CD14-positive monocyte (primary cell): ENCODE measurements at regions not wholly inside any gene's neighbourhood (a gene's known extent, or its start where the extent isn't known, plus 50 kb on each side); places are given as distances from the start of the nearest gene placed in this dataset.

Experiments
- DNase-seq, 3 donors: peaks; one replicate each; pipeline ENCODE4 v3.0.0-alpha.2; 2011 to 2022
- H2AFZ ChIP-seq: 2 replicates; pipeline ENCODE4 v1.6.0; 2012; ENCODE audit warnings: mild to moderate bottlenecking, low read depth, low read length, inconsistent platforms; ENCODE audit not compliant: insufficient read depth, poor library complexity, severe bottlenecking
- H3K27ac ChIP-seq, 2 donors: 1 replicate in 1 of 2; 2 replicates in 1 of 2; pipeline ENCODE4 v1.5.1; 2012 to 2013; ENCODE audit warnings: low read length in 2 of 2, control low read depth in 1 of 2, inconsistent platforms in 1 of 2, low read depth in 1 of 2, mild to moderate bottlenecking in 1 of 2
- H3K27me3 ChIP-seq, 2 donors: one replicate each; pipeline versions ENCODE4 v1.6.0 to v1.6.1; 2011 to 2013; ENCODE audit warnings: low read length in 2 of 2; ENCODE audit not compliant: control insufficient read depth in 2 of 2, insufficient read depth in 2 of 2
- H3K36me3 ChIP-seq, 2 donors: replicated peaks in 1 of 2; 1 replicate in 1 of 2; 2 replicates in 1 of 2; pipeline versions ENCODE4 v1.5.1 to v1.6.1; 2012 to 2013; ENCODE audit warnings: low read length in 2 of 2, control low read depth in 1 of 2, inconsistent platforms in 1 of 2, mild to moderate bottlenecking in 1 of 2; ENCODE audit not compliant: insufficient read depth in 2 of 2, control insufficient read depth in 1 of 2
- H3K4me1 ChIP-seq, 2 donors: 1 replicate in 1 of 2; 2 replicates in 1 of 2; pipeline versions ENCODE4 v1.5.1 to v1.6.1; 2012 to 2013; ENCODE audit warnings: low read length in 2 of 2, control low read depth in 1 of 2, inconsistent platforms in 1 of 2, mild to moderate bottlenecking in 1 of 2, moderate library complexity in 1 of 2; ENCODE audit not compliant: insufficient read depth in 2 of 2, control insufficient read depth in 1 of 2
- H3K4me2 ChIP-seq: replicated peaks from 2 replicates; pipeline ENCODE3; 2012; ENCODE audit warnings: low read length, moderate library complexity, mild to moderate bottlenecking; ENCODE audit not compliant: poor library complexity, severe bottlenecking; ENCODE audit errors: extremely low read depth
- H3K4me3 ChIP-seq, 3 experiments: fragments of 200-600 bp in 1 of 3; sonication (generic) in 1 of 3; replicated peaks in 1 of 3; 1 replicate in 2 of 3; 2 replicates in 1 of 3; pipeline ENCODE4 v1.5.1; 2011 to 2013; ENCODE audit warnings: low read length in 3 of 3, mild to moderate bottlenecking in 3 of 3, control low read depth in 2 of 3, low read depth in 2 of 3, inconsistent platforms in 1 of 3, moderate library complexity in 1 of 3
- H3K79me2 ChIP-seq: 2 replicates; pipeline ENCODE4 v1.6.0; 2012; ENCODE audit warnings: mild to moderate bottlenecking, control low read depth, inconsistent platforms, low read length, moderate library complexity; ENCODE audit not compliant: insufficient read depth
- H3K9ac ChIP-seq: 2 replicates; pipeline ENCODE4 v1.6.0; 2017; ENCODE audit warnings: low read length, mild to moderate bottlenecking; ENCODE audit not compliant: insufficient read depth, poor library complexity, severe bottlenecking
- H3K9me3 ChIP-seq, 2 donors: replicated peaks in 1 of 2; 1 replicate in 1 of 2; 2 replicates in 1 of 2; pipeline versions ENCODE4 v1.5.1 to v1.6.1; 2012 to 2013; ENCODE audit warnings: low read length in 2 of 2, control low read depth in 1 of 2; ENCODE audit not compliant: control insufficient read depth in 1 of 2, insufficient read depth in 1 of 2
- H4K20me1 ChIP-seq: 2 replicates; pipeline ENCODE4 v1.6.0; 2012; ENCODE audit warnings: mild to moderate bottlenecking, low read length, control low read depth, moderate library complexity; ENCODE audit not compliant: insufficient read depth
- H3K27ac Mint-ChIP-seq, 7 donors: one replicate each; pipeline ENCODE4 v1.8.0; 2020; ENCODE audit warnings: mild to moderate bottlenecking in 7 of 7, mixed read lengths in 7 of 7, moderate library complexity in 6 of 7, inconsistent platforms in 2 of 7
- H3K27me3 Mint-ChIP-seq, 3 donors: one replicate each; pipeline ENCODE4 v1.8.0; 2021 to 2022; ENCODE audit warnings: low read depth in 3 of 3, mild to moderate bottlenecking in 3 of 3, mixed read lengths in 3 of 3, moderate library complexity in 3 of 3, inconsistent platforms in 1 of 3
- H3K36me3 Mint-ChIP-seq, 2 donors: one replicate each; pipeline ENCODE4 v1.8.0; 2020; ENCODE audit warnings: mixed read lengths in 2 of 2, inconsistent platforms in 1 of 2, mild to moderate bottlenecking in 1 of 2
- H3K4me1 Mint-ChIP-seq: one replicate; pipeline ENCODE4 v1.8.0; 2020; ENCODE audit warnings: mild to moderate bottlenecking, mixed read lengths
- H3K4me3 Mint-ChIP-seq, 2 donors: one replicate each; pipeline ENCODE4 v1.8.0; 2020; ENCODE audit warnings: mild to moderate bottlenecking in 2 of 2, mixed read lengths in 2 of 2, moderate library complexity in 1 of 2
- H3K9me3 Mint-ChIP-seq, 7 donors: one replicate each; pipeline ENCODE4 v1.8.0; 2020 to 2022; ENCODE audit warnings: mixed read lengths in 7 of 7, mild to moderate bottlenecking in 6 of 7, moderate library complexity in 6 of 7, inconsistent platforms in 2 of 7
- WGBS: methylation state at CpG from one replicate; pipeline ENCODE4 v1.1.5; 2013; ENCODE audit warnings: missing lambda C conversion rate; ENCODE audit not compliant: insufficient coverage; 5-methylcytosine and 5-hydroxymethylcytosine counted together
- intact Hi-C, 2 donors: fragments of 100-400 bp; cut with micrococcal nuclease; formaldehyde crosslinking; loops; one replicate each; pipeline versions ENCODE4 v1.15.0 to v1.15.1; 2023
- TF ChIP-seq, protein P1 (sequence below): fragments of 200-600 bp; IDR thresholded peaks from one replicate; pipeline ENCODE4 v1.8.0; 2022; ENCODE audit warnings: antibody characterized with exemption, mild to moderate bottlenecking

DNA sequence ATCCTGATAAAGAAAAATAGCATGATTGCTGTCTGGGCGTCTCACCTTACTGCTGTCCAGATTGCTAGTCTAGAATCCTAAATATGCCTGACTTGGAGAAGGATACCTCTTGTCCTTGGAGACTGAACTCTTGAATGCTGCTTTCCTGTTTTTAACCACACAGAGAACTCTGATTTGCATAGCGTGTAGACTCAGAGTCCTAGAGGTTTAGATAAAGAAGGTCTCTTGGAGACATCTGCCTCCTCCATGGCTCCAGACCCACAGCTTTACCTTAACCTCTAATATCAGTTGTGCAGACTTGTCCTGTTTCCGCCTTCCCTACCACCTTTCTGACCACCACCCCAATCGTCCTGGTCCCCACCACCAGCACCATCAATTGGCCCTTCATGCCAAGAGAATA, 292.6 kb upstream of the CYRIA start:
- no peak overlapping the region for H3K27ac ChIP-seq
- no peaks in the 10 kb centered on the region for H4K20me1 ChIP-seq
- Mint-ChIP-seq H3K36me3 (no peaks in the 10 kb centered on the region), H3K4me1 (no peaks in the 10 kb centered on the region), H3K27me3 (peaks cover 0 to 3% (median 0%) of the 10 kb centered on the region in 3 donors), H3K4me3 (no peak overlapping the region), H3K27ac (no peak overlapping the region), H3K9me3 (peaks cover 0 to 5% (median 0%) of the 10 kb centered on the region in 7 donors)
- no peak overlapping the region for H3K4me2 ChIP-seq
- no peak overlapping the region for H3K9ac ChIP-seq
- TF ChIP-seq, protein P1, sequence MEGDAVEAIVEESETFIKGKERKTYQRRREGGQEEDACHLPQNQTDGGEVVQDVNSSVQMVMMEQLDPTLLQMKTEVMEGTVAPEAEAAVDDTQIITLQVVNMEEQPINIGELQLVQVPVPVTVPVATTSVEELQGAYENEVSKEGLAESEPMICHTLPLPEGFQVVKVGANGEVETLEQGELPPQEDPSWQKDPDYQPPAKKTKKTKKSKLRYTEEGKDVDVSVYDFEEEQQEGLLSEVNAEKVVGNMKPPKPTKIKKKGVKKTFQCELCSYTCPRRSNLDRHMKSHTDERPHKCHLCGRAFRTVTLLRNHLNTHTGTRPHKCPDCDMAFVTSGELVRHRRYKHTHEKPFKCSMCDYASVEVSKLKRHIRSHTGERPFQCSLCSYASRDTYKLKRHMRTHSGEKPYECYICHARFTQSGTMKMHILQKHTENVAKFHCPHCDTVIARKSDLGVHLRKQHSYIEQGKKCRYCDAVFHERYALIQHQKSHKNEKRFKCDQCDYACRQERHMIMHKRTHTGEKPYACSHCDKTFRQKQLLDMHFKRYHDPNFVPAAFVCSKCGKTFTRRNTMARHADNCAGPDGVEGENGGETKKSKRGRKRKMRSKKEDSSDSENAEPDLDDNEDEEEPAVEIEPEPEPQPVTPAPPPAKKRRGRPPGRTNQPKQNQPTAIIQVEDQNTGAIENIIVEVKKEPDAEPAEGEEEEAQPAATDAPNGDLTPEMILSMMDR: no peak
- no peaks in the 10 kb centered on the region for H3K79me2 ChIP-seq
- intact Hi-C loops: no loop called here
- 100% methylated on average over 1 of the region's 4 CpGs for WGBS
- DNase-seq: no peak
- no peaks in the 10 kb centered on the region for H3K4me1 ChIP-seq
- H2AFZ ChIP-seq: no peak overlapping the region
- H3K9me3 ChIP-seq: no peaks in the 10 kb centered on the region
- H3K27me3 ChIP-seq: no peaks in the 10 kb centered on the region
- no peaks in the 10 kb centered on the region for H3K36me3 ChIP-seq
- H3K4me3 ChIP-seq: no peak overlapping the region

DNA sequence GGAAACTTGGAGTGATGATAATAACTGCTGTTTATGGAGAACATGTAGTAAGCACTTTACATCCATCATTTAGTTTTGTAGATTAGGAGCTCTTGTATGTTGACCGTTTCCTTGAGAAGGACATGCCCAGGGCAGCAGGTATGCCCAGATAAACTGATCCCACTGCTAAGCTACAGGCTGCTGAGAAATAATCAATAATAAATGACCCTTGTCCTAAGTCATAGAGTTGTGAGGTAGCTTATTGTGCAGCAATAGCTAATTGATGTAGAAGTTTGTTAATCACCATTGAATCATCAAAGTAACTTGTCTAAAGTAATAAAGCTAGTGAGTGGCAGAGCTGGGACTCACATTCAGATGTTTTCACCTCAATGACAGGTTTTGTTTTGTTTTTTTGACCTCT, 287.2 kb upstream of the CYRIA start:
- no CpG with 5 or more reads among the region's 1 CpG for WGBS
- no peak overlapping the region for H2AFZ ChIP-seq
- no peak overlapping the region for H3K4me3 Mint-ChIP-seq
- no peak overlapping the region for H3K27ac Mint-ChIP-seq
- TF ChIP-seq, protein P1: no peak
- H3K79me2 ChIP-seq: no peaks in the 10 kb centered on the region
- H3K9ac ChIP-seq: no peak overlapping the region
- H3K27ac ChIP-seq: no peak overlapping the region
- H3K9me3 ChIP-seq: no peaks in the 10 kb centered on the region
- H3K4me1 Mint-ChIP-seq: no peaks in the 10 kb centered on the region
- H3K36me3 ChIP-seq: no peaks in the 10 kb centered on the region
- no peak overlapping the region for H3K4me2 ChIP-seq
- no peaks in the 10 kb centered on the region for H3K27me3 ChIP-seq
- no peaks in the 10 kb centered on the region for H3K36me3 Mint-ChIP-seq
- peaks cover 0 to 9% (median 0%) of the 10 kb centered on the region in 7 donors for H3K9me3 Mint-ChIP-seq
- no peak for DNase-seq
- intact Hi-C loops: no loop called here
- no peaks in the 10 kb centered on the region for H4K20me1 ChIP-seq
- H3K4me3 ChIP-seq: no peak overlapping the region
- H3K4me1 ChIP-seq: no peaks in the 10 kb centered on the region
- peaks cover 0 to 2% (median 0%) of the 10 kb centered on the region in 3 donors for H3K27me3 Mint-ChIP-seq
